GM12865 (cell line): ENCODE measurements at regions not wholly inside any gene's neighbourhood (a gene's known extent, or its start where the extent isn't known, plus 50 kb on each side); places are given as distances from the start of the nearest gene placed in this dataset.

ENCODE experiments used
- DNase-seq: peaks from one replicate; pipeline ENCODE4 v3.0.0; 2010; ENCODE audit warnings: low read depth
- H3K4me3 ChIP-seq: 2 replicates; pipeline ENCODE4 v1.5.1; 2011; ENCODE audit warnings: mild to moderate bottlenecking, low read depth, low read length, control low read depth
- TF ChIP-seq, protein P1 (sequence below): IDR thresholded peaks from 2 replicates; pipeline ENCODE4 v1.5.1; 2011; ENCODE audit warnings: low read length, control low read depth, low read depth, inconsistent platforms; ENCODE audit not compliant: insufficient read depth; ENCODE audit errors: missing control alignments

DNA sequence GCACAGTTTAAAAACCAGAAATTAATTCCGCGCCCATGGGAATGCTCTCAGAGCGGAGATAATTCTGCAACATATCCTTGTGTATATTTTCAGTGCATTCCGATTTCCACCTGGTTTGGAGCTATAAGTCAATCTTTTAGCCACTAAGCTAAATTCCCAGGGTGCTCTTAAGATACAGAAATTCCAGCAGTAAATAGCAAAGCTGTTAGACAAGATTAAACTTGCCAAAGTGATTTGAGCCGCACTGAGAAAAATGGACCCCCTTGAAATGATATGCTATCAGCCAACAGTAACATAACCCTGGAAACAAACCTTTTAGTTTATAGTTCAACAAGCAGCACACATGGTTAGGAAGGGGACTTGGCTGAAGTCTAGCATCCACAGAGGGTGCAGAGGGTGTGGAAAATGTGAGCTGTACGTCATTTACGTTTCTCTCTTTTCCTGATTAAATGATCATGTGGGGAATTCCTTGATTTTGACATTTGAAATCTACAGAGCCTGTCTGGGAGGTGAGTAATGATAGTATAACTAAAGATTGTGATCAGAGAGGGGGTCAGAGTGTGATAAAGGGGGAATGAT, 99.8 kb upstream of the COPS8 start:
- H3K4me3 ChIP-seq: no peak overlapping the region
- no peak for DNase-seq
- TF ChIP-seq, protein P1, sequence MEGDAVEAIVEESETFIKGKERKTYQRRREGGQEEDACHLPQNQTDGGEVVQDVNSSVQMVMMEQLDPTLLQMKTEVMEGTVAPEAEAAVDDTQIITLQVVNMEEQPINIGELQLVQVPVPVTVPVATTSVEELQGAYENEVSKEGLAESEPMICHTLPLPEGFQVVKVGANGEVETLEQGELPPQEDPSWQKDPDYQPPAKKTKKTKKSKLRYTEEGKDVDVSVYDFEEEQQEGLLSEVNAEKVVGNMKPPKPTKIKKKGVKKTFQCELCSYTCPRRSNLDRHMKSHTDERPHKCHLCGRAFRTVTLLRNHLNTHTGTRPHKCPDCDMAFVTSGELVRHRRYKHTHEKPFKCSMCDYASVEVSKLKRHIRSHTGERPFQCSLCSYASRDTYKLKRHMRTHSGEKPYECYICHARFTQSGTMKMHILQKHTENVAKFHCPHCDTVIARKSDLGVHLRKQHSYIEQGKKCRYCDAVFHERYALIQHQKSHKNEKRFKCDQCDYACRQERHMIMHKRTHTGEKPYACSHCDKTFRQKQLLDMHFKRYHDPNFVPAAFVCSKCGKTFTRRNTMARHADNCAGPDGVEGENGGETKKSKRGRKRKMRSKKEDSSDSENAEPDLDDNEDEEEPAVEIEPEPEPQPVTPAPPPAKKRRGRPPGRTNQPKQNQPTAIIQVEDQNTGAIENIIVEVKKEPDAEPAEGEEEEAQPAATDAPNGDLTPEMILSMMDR: no peak

DNA sequence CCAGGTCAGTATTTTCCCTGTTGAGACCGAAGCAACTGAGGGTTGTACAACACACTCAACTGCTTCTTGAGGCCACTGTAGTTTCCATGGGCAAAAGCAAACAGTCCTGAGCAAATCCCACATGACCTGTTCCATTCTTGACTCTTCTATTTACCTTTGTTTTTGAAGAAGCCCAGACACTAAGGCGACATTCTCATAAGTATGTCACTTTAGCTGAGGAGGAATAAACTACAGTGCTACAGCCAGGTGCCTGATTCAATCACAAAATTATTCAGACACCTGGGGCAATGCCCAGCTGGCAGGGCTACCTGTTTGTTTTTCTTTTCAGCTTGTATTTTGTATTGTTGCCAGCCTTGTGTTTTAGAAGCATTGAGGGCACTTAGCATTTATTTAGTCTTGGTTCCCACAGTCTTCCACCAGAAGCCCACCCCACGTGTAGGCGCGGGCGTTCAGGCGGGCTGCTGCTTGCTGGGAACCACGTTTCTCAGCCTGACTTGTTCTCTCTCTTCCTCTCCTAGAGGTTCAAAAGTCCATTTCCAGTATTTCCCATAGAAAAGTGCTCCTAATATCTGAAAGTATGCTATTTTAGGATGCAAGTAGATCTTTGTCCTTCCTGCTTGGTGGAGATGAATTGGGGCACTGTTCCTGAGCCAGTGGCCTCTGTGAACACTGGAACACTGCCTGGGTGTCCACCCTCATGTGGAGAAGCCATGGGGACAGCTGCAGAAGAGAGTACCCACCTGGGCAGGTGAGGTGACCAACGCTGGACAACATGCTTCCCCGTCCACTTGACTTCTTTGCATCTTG, 99.0 kb upstream of the COPS8 start:
- TF ChIP-seq, protein P1: no peak
- DNase-seq: no peak
- no peak overlapping the region for H3K4me3 ChIP-seq

DNA sequence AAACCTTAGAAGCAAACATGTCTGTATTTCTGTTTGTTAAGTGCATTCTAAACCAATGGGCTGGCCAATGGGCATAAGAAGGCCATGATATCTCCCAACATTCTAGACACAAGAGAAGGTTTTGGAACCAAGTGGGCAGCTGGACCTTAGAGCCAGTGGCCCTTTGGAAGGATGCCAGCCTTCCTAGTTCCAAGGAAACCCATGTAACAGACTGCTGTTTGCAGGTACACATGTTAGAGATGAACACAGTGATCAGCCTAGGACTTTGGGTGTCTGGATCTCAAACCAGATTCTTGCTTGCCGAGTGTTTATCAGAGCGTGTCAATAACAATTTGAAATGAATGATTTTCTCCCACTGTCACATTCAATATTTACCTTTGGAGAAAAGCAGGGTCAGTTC, 97.5 kb upstream of the COPS8 start:
- no peak for DNase-seq

DNA sequence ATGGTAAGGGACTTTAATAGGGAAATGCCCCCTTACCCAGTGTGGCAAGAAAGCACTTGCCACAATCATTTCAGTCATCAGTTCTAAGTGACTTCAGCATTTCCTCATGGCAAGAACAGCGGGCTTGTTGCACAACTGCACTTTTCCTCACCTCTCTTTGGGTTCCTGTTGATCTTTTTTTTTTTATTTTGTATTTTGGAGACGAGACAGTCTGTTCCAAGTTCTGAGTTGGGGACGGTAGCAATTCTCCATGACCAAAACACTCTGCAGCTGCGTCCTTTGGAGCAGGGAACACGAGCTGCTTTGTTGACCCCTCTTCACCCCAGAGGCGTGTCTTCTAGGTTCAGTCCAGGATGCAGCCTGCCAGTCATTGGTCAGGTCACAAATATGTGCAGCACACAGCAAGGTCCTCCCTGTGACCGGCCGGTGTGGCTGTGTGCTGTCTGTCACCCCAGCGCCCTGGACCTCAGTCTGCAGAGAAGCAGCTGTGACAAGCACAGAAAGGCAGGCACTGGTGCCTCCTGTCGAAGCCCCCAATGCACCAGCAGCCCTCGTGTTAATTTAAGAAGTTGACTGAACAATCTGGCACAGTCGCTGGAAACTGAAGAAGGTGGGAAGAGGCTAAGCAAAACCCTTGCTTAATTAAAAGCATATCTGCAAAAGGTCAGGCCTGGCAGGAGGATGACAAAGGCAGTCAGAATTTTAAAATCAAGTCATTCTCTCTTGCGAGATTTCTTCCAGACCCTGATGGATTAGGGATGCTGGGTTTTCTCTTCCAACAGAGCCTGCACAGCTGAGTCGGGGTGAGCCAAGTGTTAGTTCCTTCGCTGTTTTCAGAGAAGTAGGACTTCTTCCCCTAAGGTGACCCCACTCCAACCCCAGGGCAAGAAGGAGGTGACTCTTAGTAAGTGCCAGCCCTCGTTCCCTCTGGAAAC, 96.7 kb upstream of the COPS8 start:
- H3K4me3 ChIP-seq: no peak overlapping the region
- TF ChIP-seq, protein P1: no peak
- no peak for DNase-seq

More for the DNA sequence above, 97.5 kb upstream of the COPS8 start:
- TF ChIP-seq, protein P1: no peak
- no peak overlapping the region for H3K4me3 ChIP-seq

DNA sequence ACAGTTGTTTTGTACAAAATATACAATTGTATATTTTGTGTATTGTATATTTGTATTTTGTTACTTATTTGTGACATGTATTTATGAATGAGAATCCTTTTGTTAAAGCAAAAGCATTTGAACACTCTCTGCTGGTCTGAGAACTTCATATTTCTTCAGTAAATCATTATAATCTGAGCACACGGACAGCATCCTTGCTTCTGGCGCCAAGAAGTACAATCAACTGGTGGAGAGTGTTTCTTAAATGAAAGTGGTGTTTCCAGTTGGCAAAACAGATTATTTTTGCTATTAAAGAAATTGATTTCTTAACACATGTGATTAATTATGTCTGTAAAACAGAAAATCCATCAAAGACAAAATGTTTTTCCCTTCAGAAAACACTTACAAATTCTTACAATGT, 95.1 kb upstream of the COPS8 start:
- TF ChIP-seq, protein P1: no peak
- no peak for DNase-seq

DNA sequence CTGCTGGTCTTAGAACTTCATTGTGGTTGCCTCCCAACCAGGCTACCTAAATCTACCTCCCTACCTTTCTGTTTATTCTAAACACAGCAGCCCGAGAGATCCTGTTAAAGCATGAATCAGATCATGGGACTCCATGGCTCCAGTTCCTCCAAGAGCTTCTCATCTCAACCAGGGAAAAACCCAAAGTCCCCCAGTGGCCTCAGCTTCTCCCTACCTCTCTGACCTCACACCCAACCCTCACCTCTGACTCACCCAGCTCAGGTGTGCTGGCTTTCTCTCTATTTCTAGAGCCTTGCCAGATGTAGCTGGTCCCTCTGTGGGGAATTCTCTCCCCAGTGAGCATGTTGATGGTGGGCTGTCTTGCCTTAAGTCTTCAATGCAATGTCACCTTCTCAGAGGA, 93.8 kb upstream of the COPS8 start:
- H3K4me3 ChIP-seq: no peak overlapping the region
- no peak for DNase-seq
- TF ChIP-seq, protein P1: no peak

More for the DNA sequence above, 95.1 kb upstream of the COPS8 start:
- H3K4me3 ChIP-seq: no peak overlapping the region
